ENCODE measurements at regions not wholly inside any gene's neighbourhood (a gene's known extent, or its start where the extent isn't known, plus 50 kb on each side); places are given as distances from the start of the nearest gene placed in this dataset.

GRCh38 chr21:43352568-43353281 lies 74.2 kb downstream of the SIK1 start:
- Mint-ChIP-seq H3K4me3 (no peak overlapping the region), H3K36me3 (no peaks in the 10 kb centered on the region), H3K4me1 (no peaks in the 10 kb centered on the region), H3K27ac (peak overlapping the region; percentile 80; the same call in 1 of the 2 replicates), H3K9me3 (peaks cover 4% of the 10 kb centered on the region; the same call in 1 of the 2 replicates), H3K27me3 (ENCODE audit: low read depth) (no peaks in the 10 kb centered on the region)
- DNase-seq (ENCODE audit: low spot score) (no peak), ATAC-seq (no peak; the same call in 1 of the 2 replicates)
- CTCF ChIA-PET, result interaction anchor here (1.1 kb wide), 1 partner anchor 24 kb away, joined by 3 read pairs; no protein-coding TSS in a partner anchor
- POLR2A ChIA-PET, result no interaction called here
- peak; percentile 81 for TF ChIP-seq NFYB (CRISPR knock-in tag; conservative IDR thresholded peaks at IDR 0.05; ENCODE audit: low read depth)
- no peak for TF ChIP-seq ESRRA (CRISPR knock-in tag; IDR thresholded peaks at IDR 0.05; ENCODE audit: borderline replicate concordance)

GRCh38 chr21:43352154-43352537 lies 74.8 kb downstream of the SIK1 start:
- DNase-seq (ENCODE audit: low spot score) (no peak), ATAC-seq (no peak)
- Mint-ChIP-seq H3K9me3 (peaks cover 4% of the 10 kb centered on the region; the same call in 1 of the 2 replicates), H3K36me3 (no peaks in the 10 kb centered on the region), H3K27me3 (ENCODE audit: low read depth) (no peaks in the 10 kb centered on the region), H3K27ac (no peak overlapping the region), H3K4me3 (no peak overlapping the region), H3K4me1 (no peaks in the 10 kb centered on the region)
- ChIA-PET CTCF (no interaction called here), POLR2A (no interaction called here)
- no peak for TF ChIP-seq ZNF532 (CRISPR knock-in tag; IDR thresholded peaks at IDR 0.05; ENCODE audit: borderline replicate concordance)
- TF ChIP-seq GABPB1 (CRISPR knock-in tag; IDR thresholded peaks at IDR 0.05), result no peak

GRCh38 chr21:43351501-43352153 lies 75.3 kb downstream of the SIK1 start:
- Mint-ChIP-seq H3K27ac (0 out of 2 replicates have a peak overlapping the region, but pooled peaks have one; percentile 29), H3K27me3 (ENCODE audit: low read depth) (no peaks in the 10 kb centered on the region), H3K9me3 (peaks cover 4% of the 10 kb centered on the region; the same call in 1 of the 2 replicates), H3K4me1 (no peaks in the 10 kb centered on the region), H3K36me3 (no peaks in the 10 kb centered on the region), H3K4me3 (no peak overlapping the region)
- TF ChIP-seq KAT7 (CRISPR knock-in tag; IDR thresholded peaks at IDR 0.05; ENCODE audit: borderline replicate concordance) (no peak), PRDM15 (CRISPR knock-in tag; IDR thresholded peaks at IDR 0.05) (no peak), ZNF219 (CRISPR knock-in tag; IDR thresholded peaks at IDR 0.05; ENCODE audit: borderline replicate concordance) (no peak)
- ATAC-seq, result no peak
- ChIA-PET POLR2A (no interaction called here), CTCF (no interaction called here)
- DNase-seq (ENCODE audit: low spot score), result no peak

GRCh38 chr21:43349644-43350043 lies 77.3 kb downstream of the SIK1 start:
- POLR2A ChIA-PET, result no interaction called here
- CTCF ChIA-PET, result no interaction called here
- ATAC-seq (no peak), DNase-seq (ENCODE audit: low spot score) (no peak)
- H3K4me1 Mint-ChIP-seq, result no peaks in the 10 kb centered on the region
- peaks cover 4% of the 10 kb centered on the region; the same call in 1 of the 2 replicates for H3K9me3 Mint-ChIP-seq
- no peaks in the 10 kb centered on the region for H3K27me3 Mint-ChIP-seq (ENCODE audit: low read depth)
- TF ChIP-seq ZMAT4 (CRISPR knock-in tag; IDR thresholded peaks at IDR 0.05) (no peak), ZNF671 (CRISPR knock-in tag; IDR thresholded peaks at IDR 0.05) (no peak), ZNF232 (CRISPR knock-in tag; IDR thresholded peaks at IDR 0.05) (no peak)
- no peak overlapping the region for H3K27ac Mint-ChIP-seq
- no peaks in the 10 kb centered on the region for H3K36me3 Mint-ChIP-seq
- no peak overlapping the region for H3K4me3 Mint-ChIP-seq

Measured in WTC11 (cell line).